Activated CD4-positive, CD25-positive, alpha-beta regulatory T cell treated with anti-CD3 and anti-CD28 coated beads, Interleukin-2, amount 50 U/mL, for 24 hours (primary cell): ENCODE measurements at regions not wholly inside any gene's neighbourhood (a gene's known extent, or its start where the extent isn't known, plus 50 kb on each side); places are given as distances from the start of the nearest gene placed in this dataset.
"Not testable (repeated sequence)": the region's sequence is repeated elsewhere in the genome, so short reads cannot be mapped to it uniquely, and the experiment has no call there.

Source experiments
- ATAC-seq, 2 donors: fragments of 150-1000 bp; cut with Tn5 transposase; one replicate each; pipeline ENCODE4 v1.10.0; 2021; ENCODE audit warnings: mild to moderate bottlenecking in 1 of 2, moderate library complexity in 1 of 2

DNA sequence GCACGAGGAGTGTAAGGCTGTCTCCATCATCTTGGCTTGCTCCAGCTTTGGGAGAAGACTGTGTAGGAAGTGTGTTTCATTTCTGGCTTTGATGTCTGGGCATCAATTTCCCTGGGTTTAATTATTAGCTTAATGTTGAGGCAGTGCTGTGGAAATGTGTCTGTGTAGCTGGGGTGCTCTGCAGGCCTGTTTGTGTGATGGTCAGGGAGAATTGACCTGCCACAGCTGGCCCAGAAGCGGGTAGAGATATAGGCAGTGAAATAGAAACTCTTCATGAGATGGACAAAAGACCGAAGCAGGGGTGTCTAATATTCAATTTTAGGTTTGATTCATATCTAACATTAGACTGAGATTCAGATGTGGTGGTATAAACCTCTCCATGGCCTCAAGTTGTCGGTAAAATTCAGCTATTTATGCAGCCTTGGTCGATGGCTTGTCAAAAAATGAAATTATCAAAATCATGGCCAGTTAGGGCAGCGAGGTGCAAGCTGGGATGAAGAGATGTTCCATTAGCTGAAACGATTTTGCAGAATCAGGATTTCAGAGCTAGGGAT lies 95.3 kb upstream of the SNX9 start:
- no peak for ATAC-seq

DNA sequence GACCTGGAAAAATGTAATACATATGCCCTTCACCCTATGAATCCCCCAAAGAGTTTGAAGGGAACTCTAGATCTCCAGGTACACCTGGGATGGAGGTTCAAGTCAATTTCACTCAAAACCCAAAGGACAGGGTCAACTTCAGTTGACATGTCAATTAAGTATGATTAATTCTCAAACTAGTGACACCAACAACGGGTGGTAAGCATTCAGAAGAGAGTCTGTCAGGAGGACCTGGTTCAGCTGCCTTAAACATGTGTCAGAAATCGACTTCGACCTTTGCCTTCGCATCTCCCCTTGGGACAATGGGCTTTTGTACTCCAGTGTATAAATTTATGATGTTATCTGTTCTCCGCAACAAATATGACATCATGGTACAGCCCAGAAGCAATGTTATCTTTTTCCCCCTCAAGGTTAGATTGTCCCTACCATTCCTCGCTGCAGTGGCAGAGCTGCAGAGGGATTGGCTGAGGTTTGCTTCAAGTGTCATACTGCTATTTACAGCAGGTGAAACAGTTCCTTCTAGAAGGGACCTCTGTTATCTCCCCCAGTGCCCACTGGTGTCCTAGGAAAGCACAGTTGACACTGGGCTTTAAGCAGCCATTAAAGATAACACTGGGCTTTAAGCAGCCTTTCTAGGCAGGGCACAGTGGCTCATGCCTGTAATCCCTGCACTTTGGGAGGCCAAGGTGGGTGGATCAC lies 94.7 kb upstream of the SNX9 start:
- ATAC-seq = no peak

DNA sequence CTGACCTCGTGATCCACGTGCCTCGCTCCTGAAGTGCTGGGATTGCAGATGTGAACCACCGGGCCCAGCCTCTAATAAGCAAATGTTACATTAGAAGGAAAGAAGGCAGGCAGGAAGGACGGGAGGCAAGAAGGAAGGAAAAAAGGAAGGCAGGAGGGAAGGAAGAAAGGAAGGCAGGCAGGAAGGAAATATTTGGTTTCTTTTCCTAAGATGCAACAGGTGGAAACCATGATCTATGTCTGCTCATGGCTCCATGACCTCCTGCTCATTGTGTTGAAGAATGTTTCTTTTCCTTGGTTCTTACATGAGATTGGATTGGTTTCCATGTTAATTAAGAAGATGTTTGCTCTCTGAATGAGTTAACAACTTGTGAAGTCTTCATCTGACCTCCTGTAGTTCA lies 91.8 kb upstream of the SNX9 start:
- ATAC-seq = no peak

DNA sequence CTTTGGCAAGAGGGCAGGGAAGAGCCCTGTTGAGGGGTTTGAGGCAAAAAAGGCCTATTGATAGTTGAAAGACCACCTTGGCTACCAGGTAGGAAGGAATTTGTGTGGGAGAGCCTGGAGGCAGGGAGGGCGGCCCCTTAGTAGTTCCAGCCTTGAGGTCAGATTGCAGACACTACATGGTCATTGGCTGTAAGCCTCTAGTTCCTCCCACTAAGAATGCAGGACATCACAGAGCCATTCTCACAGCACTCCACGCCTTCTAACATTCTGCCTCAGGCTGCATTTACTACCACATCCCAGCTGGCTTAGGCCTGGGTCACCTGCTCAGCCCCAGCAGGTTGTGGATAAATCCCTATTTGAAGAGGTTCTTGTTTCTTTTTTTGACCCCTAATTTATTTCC lies 91.0 kb upstream of the SNX9 start:
- no peak for ATAC-seq

DNA sequence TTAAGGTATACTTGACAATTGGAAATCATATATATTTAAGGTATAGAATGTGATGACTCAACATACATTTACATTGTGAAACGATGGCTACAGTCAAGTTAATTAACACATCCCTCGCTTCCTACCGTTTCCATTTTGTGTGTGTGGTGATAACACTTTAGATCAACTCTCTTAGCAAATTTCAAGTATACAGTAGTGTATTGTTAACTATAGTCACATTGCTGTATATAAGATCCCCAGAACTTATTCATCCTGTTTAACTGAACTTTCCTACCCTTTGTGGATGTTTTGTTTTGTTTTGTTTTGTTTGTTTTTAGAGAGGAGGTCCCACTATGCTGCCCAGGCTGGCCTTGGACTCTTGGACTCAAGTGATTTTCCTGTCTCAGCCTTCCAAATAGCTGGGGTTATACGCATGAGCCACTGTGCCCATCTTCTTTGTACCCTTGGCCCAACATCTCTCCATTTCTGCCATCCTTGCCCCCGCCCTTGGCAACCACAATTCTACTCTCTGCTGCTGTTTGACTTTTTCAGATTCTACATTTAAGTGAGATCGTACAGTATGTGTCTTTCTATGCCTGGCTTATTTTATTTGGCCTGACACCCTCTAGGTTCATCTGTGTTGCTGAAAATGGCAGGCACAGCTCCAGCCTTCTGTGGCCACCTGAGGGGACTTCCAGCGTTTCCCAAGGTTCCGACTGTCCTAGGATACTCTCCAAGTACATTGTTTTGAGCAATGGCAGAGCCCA lies 90.5 kb upstream of the SNX9 start:
- ATAC-seq = no peak

DNA sequence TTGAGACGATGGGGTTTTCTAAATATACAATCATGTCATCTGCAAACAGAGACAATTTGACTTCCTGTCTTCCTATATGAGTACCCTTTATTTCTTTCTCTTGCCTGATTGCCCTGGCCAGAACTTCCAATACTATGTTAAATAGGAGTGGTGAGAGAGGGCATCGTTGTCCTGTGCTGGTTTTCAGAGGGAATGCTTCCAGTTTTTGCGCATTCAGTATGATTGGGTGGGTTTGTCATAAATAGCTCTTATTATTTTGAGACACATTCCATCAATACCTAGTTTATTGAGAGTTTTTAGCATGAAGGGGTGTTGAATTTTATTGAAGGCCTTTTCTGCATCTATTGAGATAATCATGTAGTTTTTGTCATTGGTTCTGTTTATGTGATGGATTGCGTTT lies 86.5 kb upstream of the SNX9 start:
- not testable (repeated sequence) for ATAC-seq

DNA sequence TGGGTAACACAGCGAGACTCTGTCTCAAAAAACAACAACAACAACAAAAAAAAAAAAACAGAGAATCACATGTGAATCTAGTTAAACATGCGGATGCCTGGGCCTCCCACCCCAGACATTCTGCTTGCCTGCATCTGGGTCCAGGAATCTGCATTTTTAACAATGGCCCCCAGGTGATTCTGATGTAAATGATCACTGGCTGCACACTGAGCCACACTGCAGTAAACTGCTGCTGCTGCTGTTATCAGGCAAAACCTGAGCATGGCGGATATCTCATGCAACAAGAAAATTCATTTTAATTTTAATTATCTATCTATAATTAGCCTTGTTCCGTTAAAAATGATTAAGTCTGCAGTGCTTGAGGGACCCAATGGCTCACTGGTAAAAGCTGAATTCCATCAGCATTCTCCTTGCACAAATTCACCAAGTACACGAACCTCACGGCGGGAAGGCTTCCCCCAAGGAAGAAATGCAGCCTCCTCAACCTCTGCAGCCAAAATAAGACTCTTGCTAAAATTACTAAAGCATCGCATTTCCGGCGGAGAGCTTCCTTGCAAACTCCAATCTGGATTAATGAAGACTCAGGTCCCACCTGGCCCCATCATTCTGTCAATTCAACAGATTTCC lies 81.6 kb upstream of the SNX9 start:
- ATAC-seq = no peak

DNA sequence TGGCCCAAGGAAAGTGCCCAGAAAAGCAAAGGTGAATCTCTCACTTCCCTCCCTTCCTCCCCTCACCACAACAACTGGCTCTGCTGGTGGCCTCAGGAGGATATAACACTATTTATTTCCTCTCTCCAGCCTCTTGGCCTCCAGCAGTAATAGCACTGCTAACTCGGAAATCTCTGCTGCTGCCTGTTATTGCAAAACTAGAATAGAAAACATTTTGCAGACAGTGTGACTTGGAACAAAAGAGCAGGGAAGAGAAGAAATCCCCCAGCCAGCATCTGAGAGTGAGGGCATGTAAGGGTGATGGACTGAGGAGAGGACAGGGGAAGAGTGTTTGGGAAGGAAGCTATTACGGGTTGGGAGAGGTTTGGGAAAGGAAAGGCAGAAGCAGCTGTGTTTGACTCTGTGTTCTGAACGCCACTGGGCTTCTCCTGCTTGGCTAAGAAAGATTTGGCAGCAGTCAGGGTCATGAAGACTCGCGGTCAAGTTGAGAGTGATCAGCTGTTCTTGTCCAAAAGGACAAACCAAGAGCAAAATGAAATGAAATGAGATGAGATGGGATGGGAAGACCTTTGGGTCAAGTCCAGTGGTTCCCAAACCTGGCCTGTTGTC lies 81.0 kb upstream of the SNX9 start:
- ATAC-seq = no peak

DNA sequence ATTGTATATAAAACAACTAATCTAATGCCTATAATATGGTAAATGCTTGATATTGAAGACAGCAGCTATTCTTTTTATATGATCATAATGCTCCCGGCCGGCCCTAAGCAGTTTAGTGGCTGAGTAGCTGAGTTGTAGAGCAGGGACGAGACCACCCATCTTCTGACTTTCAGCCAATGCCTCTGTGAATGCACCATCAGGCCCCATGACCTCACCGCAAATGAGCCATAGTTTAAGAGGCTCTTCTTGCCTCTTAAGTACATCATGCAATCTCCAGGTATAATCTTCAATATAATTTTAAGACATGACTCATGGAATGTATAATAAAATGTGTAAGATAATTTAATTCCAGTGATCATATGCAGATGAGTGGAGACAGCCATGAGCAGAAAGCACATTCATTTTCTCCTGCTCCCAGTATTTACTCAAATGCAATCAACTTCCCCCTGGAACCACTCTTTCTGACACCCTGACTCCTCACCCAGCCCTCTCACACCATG lies 78.9 kb upstream of the SNX9 start:
- ATAC-seq = no peak

DNA sequence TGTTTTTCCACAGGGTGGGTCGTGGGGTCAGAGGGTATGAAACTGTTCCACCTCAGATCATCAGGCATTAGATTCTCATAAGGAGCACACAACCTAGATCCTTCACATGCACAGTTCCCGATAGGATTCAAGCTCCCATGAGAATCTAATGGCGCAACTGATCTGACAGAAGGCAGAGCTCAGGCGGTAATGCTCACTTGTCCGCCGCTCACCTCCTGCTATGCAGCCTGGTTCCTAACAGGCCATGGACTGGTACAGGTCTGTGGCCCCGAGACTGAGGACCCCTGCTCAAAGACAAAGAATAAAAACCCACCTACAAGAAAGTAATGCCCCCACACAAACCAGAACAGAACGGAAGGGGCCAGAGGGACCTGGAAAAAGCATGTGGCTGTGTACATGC lies 76.1 kb upstream of the SNX9 start:
- ATAC-seq = no peak

DNA sequence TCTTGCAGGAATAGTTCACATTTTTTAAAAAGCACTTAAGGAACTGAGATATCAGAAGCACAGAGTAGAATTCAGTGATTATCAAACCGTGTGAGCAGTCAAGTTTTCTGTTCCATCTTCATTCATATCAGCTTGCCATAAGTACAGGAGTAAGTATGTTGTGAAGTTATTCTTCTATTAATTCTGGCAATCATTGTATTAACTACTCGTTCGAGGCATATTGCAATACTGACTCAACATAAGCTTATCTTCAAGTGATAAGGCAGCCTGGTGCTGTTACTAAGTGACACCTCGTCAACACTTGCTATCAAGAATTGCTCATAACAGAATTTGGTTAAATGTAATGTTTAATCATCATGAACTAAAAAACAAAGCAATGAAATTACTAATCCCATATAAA lies 75.7 kb upstream of the SNX9 start:
- ATAC-seq = peak; percentile 83 to 86

DNA sequence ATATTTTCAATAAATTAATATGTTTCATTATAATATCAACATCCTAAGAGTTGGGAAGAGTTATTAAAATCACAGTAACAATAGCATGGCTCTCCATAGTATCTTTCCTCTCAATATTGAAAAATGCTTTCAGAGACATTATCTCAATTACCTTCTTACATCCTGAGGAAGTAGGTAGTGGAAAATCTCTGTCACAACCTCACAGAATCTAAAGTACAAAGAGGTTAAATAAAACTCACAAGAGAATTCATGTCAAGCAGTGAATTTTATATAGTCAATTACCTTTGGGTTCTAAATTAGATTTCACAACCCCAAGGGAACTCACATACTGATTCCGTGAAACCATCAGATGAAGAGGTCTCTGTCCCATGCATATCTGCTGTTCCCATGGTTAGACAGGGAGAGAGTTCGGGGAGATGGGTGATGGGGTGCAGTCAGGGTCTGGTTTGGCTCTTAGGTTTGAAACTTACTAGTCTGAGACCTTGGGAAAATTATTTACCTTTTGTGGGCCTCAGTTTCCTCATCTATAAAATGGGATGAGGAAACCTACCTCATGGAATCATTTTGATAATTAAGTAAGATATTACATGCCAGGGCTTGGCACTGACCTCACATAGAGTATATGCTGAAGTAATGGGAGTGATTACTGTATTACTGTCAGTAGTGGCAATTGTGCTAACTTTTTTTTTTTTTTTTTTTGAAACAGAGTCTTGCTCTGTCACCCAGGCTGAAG lies 74.0 kb upstream of the SNX9 start:
- no peak for ATAC-seq

DNA sequence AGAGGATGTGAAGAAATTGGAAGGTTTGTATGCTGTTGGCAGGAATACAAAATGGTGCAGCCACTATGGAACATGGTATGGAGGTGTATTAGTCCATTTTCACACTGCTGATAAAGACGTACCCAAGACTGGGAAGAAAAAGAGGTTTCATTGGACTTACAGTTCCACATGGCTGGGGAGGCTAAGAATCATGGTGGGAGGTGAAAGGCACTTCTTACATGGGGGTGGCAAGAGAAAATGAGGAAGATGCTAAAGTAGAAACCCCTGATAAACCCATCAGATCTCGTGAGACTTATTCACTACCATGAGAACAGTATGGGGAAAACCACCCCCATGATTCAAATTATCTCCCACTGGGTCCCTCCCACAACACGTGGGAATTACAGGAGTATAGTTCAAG lies 72.1 kb upstream of the SNX9 start:
- not testable (repeated sequence) for ATAC-seq

DNA sequence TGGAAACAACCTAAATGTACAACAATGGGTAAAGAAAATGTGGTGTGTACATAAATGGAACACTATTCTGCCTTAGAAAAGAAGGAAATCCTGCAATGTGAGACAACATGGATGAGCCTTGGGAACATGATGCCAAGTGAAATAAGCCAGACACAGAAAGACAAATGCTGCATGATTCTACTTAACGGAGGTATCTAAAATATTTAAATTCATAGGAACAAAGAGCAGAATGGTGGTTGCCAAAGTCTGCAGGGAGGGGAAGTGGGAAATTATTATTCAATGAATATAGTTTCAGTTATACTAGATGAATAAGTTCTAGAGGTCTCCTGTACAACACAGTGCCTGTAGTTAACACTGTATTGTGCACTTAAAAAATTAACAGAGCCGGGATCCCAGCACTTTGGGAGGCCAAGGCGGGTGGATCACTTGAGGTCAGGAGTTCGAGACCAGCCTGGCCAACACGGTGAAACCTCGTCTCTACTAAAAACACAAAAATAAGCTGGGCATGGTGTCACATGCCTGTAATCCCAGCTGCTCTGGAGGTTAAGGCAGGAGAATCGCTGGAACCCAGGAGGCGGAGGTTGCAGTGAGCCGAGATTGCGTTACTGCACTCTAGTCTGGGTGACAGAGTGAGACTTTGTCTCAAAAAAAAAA lies 71.4 kb upstream of the SNX9 start:
- ATAC-seq = peak; percentile 40 to 53

DNA sequence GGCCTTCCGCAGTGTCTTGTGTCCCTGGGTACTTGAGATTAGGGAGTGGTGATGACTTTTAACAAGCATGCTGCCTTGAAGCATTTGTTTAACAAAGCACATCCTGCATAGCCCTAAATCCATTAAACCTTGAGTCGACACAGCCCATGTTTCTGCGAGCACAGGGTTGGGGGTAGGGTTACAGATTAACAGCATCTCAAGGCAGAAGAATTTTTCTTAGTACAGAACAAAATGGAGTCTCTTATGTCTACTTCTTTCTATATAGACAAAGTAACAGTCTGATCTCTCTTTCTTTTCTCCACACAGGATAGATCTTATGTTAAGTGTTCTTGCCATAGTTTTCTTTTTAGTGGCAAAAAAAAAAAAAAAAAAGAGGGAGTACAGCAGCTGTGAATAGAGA lies 70.2 kb upstream of the SNX9 start:
- ATAC-seq = not testable (repeated sequence)

DNA sequence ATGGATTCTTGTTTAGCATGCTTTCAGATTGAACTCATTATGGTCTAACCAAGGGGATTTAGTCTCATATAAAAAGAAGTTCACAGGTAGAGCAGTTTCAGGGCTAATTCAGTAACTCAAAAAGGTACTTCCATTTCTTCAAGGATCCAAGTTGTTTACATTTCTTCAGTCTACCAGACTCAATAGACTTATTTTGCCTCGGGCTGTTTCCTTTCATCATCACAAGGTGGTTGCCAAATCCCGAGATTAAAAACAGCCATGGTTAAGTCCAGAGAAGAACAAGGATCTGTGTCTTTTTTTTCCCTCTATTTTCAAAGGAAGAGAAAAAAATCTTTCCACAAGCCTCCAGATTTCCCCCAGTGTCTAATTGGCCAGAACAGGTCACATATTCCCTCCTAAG lies 69.8 kb upstream of the SNX9 start:
- ATAC-seq = no peak

DNA sequence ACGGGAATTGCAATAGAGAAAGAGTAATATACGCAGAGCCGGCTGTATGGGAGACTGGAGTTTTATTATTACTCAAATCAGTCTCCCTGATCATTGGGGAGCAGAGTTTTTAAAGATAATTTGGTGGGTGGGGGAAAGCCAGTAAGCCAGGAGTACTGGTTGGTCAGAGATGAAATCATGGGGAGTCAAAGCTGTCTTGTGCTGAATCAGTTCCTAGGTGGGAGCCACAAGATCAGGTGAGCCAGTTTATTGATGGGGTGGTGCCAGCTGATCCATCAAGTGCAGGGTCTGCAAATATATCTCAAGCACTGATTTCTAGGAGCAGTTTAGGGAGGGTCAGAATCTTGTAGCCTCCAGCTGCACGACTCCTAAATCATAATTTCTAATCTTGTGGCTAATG lies 69.2 kb upstream of the SNX9 start:
- peak; percentile 9 to 29 for ATAC-seq

DNA sequence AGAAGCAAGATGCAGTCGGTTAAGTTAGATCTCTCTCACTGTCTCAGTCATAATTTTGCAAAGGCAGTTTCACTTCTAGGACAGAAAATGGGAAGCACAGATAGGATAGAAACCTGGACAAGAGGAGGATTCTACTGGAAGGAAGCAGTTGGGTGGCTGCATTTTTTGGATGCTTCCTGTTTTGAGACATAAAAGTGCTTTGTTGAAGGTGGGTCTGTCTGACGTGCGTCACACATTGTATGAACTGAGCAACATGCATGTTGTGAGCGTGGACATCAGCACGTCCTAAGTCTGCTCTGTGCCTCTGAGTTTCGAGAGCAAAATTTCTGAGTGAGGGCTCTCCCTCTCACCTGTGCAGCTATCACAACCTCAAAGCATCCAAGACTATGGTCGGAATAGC lies 68.7 kb upstream of the SNX9 start:
- no peak for ATAC-seq

DNA sequence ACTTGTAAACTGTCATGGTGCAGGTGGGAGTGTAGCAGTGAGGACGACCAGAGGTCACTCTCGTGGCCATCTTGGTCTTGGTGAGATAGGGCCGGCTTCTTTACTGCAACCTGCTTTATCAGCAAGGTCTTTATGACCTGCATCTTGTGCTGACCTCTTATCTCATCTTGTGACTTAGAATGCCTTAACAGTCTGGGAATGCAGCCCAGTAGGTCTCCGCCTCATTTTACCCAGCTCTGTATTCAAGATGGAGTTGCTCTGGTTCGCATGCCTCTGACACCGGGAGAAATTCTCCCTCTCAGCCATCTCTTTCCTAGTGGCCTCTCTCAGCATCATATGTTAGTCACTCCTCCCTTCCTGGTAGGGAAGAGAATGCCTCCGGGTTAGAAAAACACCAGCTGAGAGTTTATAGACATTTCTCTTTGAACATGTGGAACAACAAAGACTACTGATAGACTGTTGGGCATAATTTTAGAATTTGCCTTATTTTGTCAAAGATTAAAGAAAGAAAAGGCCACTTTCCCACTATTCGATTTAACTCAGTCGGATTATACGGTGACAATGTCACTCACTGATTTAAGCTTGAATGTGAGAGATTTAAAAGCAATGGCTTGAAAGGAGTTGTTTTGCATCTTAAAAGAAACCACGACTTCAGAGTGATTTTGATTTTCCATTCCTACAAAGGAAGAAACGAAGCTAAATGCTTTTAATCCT lies 67.9 kb upstream of the SNX9 start:
- ATAC-seq = no peak

DNA sequence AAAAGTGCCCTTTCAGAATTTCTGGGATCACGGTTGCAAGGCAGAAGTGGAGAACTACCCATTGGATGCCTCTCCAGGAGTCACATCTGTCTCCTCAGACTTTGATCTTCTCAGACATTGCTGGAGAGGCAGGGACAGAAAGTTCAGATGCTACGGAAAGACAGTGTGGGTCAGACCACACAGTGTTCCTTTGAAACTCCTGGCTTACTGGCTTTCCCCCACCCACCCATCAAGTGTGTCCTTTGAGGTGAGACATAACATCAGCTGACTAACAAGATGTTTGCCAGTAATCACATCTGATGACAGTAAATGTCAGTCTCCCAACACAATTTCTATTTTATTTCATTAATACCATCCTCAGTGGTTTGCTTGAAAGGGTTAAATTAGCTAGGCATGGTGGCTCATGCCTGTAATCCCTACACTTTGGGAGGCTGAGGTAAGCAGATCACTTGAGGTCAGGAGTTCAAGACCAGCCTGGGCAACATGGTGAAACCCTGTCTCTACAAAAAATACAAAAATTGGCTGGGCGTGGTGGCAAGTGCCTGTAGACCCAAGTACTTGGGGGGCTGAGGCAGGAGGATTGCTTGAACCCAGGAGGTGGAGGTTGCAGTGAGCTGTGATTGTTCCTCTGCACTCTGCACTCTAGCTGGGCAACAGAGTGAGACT lies 67.2 kb upstream of the SNX9 start:
- ATAC-seq = peak; percentile 71 to 76
